ENCODE measurements at regions not wholly inside any gene's neighbourhood (a gene's known extent, or its start where the extent isn't known, plus 50 kb on each side); places are given as distances from the start of the nearest gene placed in this dataset.

GRCh38 chr2:216920143-216920876, 60.4 kb upstream of the TNP1 start:
- H3K27ac ChIP-seq = no peak overlapping the region

GRCh38 chr2:216918088-216918680, 58.3 kb upstream of the TNP1 start:
- ATAC-seq (peak; percentile 80 to 94 (median 90)), DNase-seq (peak; percentile 49 to 75)
- H3K36me3 ChIP-seq (ENCODE audit: insufficient read depth in 1 of 2, low read depth in 1 of 2) = no peaks in the 10 kb centered on the region
- H3K4me3 ChIP-seq = no peak overlapping the region
- H3K4me1 ChIP-seq = no peaks in the 10 kb centered on the region
- no peak for TF ChIP-seq CTCF (IDR thresholded peaks at IDR 0.05)
- WGBS, 3 donors = 59 to 68% (median 60%) methylated on average over 6 of the region's 6 CpGs
- intact Hi-C loops (cut with DNase I) = no loop called here
- H3K27ac ChIP-seq = no peak overlapping the region
- H3K9me3 ChIP-seq = no peaks in the 10 kb centered on the region
- H3K27me3 ChIP-seq (ENCODE audit: insufficient read depth in 3 of 3, low read length in 2 of 3) = no peaks in the 10 kb centered on the region

More at GRCh38 chr2:216920143-216920876, 60.4 kb upstream of the TNP1 start:
- ATAC-seq = peak in 3 of 4 donors; percentile 35 to 73 (median 61)
- Histone ChIP-seq H3K9me3 (no peaks in the 10 kb centered on the region), H3K36me3 (ENCODE audit: insufficient read depth in 1 of 2, low read depth in 1 of 2) (no peaks in the 10 kb centered on the region), H3K27me3 (ENCODE audit: insufficient read depth in 3 of 3, low read length in 2 of 3) (no peaks in the 10 kb centered on the region), H3K4me1 (no peaks in the 10 kb centered on the region), H3K4me3 (no peak overlapping the region)
- TF ChIP-seq CTCF (IDR thresholded peaks at IDR 0.05) = no peak
- intact Hi-C loops (cut with DNase I) = no loop called here
- WGBS, 3 donors = 71 to 79% (median 73%) methylated on average over 8 of the region's 8 CpGs
- peak in 1 of 2 donors; percentile 65 for DNase-seq

- no peak overlapping the region for H3K27ac ChIP-seq
- H3K4me1 ChIP-seq = no peaks in the 10 kb centered on the region
- 96 to 97% (median 96%) methylated on average over 3 of the region's 3 CpGs for WGBS, 3 donors
- intact Hi-C loops (cut with DNase I) = no loop called here
- no peak for TF ChIP-seq CTCF (IDR thresholded peaks at IDR 0.05)
- H3K4me3 ChIP-seq = no peak overlapping the region
- no peaks in the 10 kb centered on the region for H3K9me3 ChIP-seq
- ATAC-seq = no peak
- no peaks in the 10 kb centered on the region for H3K27me3 ChIP-seq (ENCODE audit: insufficient read depth in 3 of 3, low read length in 2 of 3)
- no peaks in the 10 kb centered on the region for H3K36me3 ChIP-seq (ENCODE audit: insufficient read depth in 1 of 2, low read depth in 1 of 2)
- no peak for DNase-seq
These were observed 57.2 kb upstream of the TNP1 start for GRCh38 chr2:216916956-216917650.

GRCh38 chr2:216915557-216916150, 55.8 kb upstream of the TNP1 start:
- Histone ChIP-seq H3K9me3 (no peaks in the 10 kb centered on the region), H3K36me3 (ENCODE audit: insufficient read depth in 1 of 2, low read depth in 1 of 2) (no peaks in the 10 kb centered on the region), H3K4me3 (no peak overlapping the region), H3K27ac (no peak overlapping the region), H3K27me3 (ENCODE audit: insufficient read depth in 3 of 3, low read length in 2 of 3) (no peaks in the 10 kb centered on the region), H3K4me1 (no peaks in the 10 kb centered on the region)
- WGBS, 3 donors = 93 to 94% (median 94%) methylated on average over 12 of the region's 12 CpGs
- no peak for TF ChIP-seq CTCF (IDR thresholded peaks at IDR 0.05)
- ATAC-seq (no peak), DNase-seq (peak in 1 of 2 donors; percentile 37)
- intact Hi-C loops (cut with DNase I) = no loop called here

Data from psoas muscle (tissue), 7 donors.